ENCODE measurements at regions not wholly inside any gene's neighbourhood (a gene's known extent, or its start where the extent isn't known, plus 50 kb on each side); places are given as distances from the start of the nearest gene placed in this dataset.
"Not testable (repeated sequence)": the region's sequence is repeated elsewhere in the genome, so short reads cannot be mapped to it uniquely, and the experiment has no call there.

DNA sequence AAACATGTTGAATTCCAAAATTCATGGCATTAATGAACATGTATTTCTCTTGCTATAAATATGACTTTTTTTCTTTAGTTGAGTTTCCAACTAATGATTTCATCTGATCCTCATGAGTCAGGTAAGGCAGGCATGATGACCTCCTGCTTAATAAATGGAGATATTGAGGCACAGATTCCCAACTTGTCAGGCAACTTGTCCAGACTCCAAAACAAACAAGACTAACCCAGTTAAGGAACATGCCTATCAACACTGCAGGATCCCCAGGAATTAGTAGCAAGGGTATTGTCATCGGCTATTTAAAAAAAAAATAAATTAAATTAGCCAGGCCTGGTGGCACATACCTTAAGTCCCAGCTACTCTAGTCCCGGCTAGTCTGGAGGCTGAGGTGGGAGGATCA lies 121.3 kb upstream of the SALL4 start:
- Histone ChIP-seq H3K4me1 (ENCODE audit: control insufficient read depth, extremely low read depth, insufficient read depth, low read length) (no peaks in the 10 kb centered on the region), H3K9me1 (ENCODE audit: control insufficient read depth, extremely low read depth, insufficient read depth, low read length) (no peaks in the 10 kb centered on the region), H3K4me3 (ENCODE audit: control insufficient read depth in 2 of 3, extremely low read depth in 1 of 3, insufficient read depth in 2 of 3, low read depth in 1 of 3, low read length in 3 of 3) (no peak overlapping the region), H3K4me2 (ENCODE audit: control insufficient read depth, extremely low read depth, insufficient read depth, low read depth, low read length) (no peak overlapping the region), H3K9ac (ENCODE audit: control insufficient read depth, extremely low read depth, insufficient read depth, low read length) (no peak overlapping the region), H3K27me3 (ENCODE audit: control insufficient read depth, extremely low read depth, insufficient read depth, low read length) (no peaks in the 10 kb centered on the region), H3K9me3 (ENCODE audit: control insufficient read depth, low read depth, low read length) (no peaks in the 10 kb centered on the region), H2AFZ (ENCODE audit: control insufficient read depth, low read length) (no peak overlapping the region), H3K36me3 (ENCODE audit: control insufficient read depth in 2 of 2, extremely low read depth in 1 of 2, insufficient read depth in 2 of 2, low read length in 2 of 2) (no peaks in the 10 kb centered on the region), H3K27ac (ENCODE audit: control insufficient read depth, insufficient read depth, low read length) (no peak overlapping the region), H3K79me2 (ENCODE audit: control insufficient read depth, insufficient read depth, low read length) (no peaks in the 10 kb centered on the region), H4K20me1 (ENCODE audit: control insufficient read depth, extremely low read depth, insufficient read depth, low read length) (no peaks in the 10 kb centered on the region)
- dilution Hi-C loops (cut with MboI; ENCODE audit: extremely low pct_ligation_motif_present, low sequenced_read_pairs), result no loop called here
- FAIRE-seq (no peak), DNase-seq (ENCODE audit: low read depth, low spot score) (no peak)
- TF ChIP-seq, protein P1, sequence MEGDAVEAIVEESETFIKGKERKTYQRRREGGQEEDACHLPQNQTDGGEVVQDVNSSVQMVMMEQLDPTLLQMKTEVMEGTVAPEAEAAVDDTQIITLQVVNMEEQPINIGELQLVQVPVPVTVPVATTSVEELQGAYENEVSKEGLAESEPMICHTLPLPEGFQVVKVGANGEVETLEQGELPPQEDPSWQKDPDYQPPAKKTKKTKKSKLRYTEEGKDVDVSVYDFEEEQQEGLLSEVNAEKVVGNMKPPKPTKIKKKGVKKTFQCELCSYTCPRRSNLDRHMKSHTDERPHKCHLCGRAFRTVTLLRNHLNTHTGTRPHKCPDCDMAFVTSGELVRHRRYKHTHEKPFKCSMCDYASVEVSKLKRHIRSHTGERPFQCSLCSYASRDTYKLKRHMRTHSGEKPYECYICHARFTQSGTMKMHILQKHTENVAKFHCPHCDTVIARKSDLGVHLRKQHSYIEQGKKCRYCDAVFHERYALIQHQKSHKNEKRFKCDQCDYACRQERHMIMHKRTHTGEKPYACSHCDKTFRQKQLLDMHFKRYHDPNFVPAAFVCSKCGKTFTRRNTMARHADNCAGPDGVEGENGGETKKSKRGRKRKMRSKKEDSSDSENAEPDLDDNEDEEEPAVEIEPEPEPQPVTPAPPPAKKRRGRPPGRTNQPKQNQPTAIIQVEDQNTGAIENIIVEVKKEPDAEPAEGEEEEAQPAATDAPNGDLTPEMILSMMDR (optimal IDR thresholded peaks at IDR 0.05 in 1 of 3, IDR thresholded peaks at IDR 0.05 in 1 of 3, conservative IDR thresholded peaks at IDR 0.05 in 1 of 3; ENCODE audit: extremely low read depth in 1 of 3, insufficient read depth in 2 of 3, low read length in 3 of 3), result no peak
- TF ChIP-seq EZH2 (IDR thresholded peaks at IDR 0.05; ENCODE audit: low read length), result no peak

- H3K4me2 ChIP-seq (ENCODE audit: control insufficient read depth, extremely low read depth, insufficient read depth, low read depth, low read length); H3K4me3 ChIP-seq (ENCODE audit: control insufficient read depth in 2 of 3, extremely low read depth in 1 of 3, insufficient read depth in 2 of 3, low read depth in 1 of 3, low read length in 3 of 3); H3K9me3 ChIP-seq (ENCODE audit: control insufficient read depth, low read depth, low read length); FAIRE-seq; H3K9me1 ChIP-seq (ENCODE audit: control insufficient read depth, extremely low read depth, insufficient read depth, low read length); H3K79me2 ChIP-seq (ENCODE audit: control insufficient read depth, insufficient read depth, low read length); H3K27me3 ChIP-seq (ENCODE audit: control insufficient read depth, extremely low read depth, insufficient read depth, low read length); dilution Hi-C loops (cut with MboI; ENCODE audit: extremely low pct_ligation_motif_present, low sequenced_read_pairs); H3K27ac ChIP-seq (ENCODE audit: control insufficient read depth, insufficient read depth, low read length); H4K20me1 ChIP-seq (ENCODE audit: control insufficient read depth, extremely low read depth, insufficient read depth, low read length); H3K4me1 ChIP-seq (ENCODE audit: control insufficient read depth, extremely low read depth, insufficient read depth, low read length); H3K36me3 ChIP-seq (ENCODE audit: control insufficient read depth in 2 of 2, extremely low read depth in 1 of 2, insufficient read depth in 2 of 2, low read length in 2 of 2); H3K9ac ChIP-seq (ENCODE audit: control insufficient read depth, extremely low read depth, insufficient read depth, low read length); H2AFZ ChIP-seq (ENCODE audit: control insufficient read depth, low read length); DNase-seq (ENCODE audit: low read depth, low spot score): not testable (repeated sequence)
Measured at GRCh38 chr20:51922812-51923211, 120.5 kb upstream of the SALL4 start.

GRCh38 chr20:51918561-51918960 lies 116.2 kb upstream of the SALL4 start:
- H3K9me3 ChIP-seq (ENCODE audit: control insufficient read depth, low read depth, low read length), result no peaks in the 10 kb centered on the region
- DNase-seq (ENCODE audit: low read depth, low spot score), result no peak
- H3K9ac ChIP-seq (ENCODE audit: control insufficient read depth, extremely low read depth, insufficient read depth, low read length), result no peak overlapping the region
- FAIRE-seq, result no peak
- H3K79me2 ChIP-seq (ENCODE audit: control insufficient read depth, insufficient read depth, low read length), result no peaks in the 10 kb centered on the region
- no peak overlapping the region for H3K4me2 ChIP-seq (ENCODE audit: control insufficient read depth, extremely low read depth, insufficient read depth, low read depth, low read length)
- dilution Hi-C loops (cut with MboI; ENCODE audit: extremely low pct_ligation_motif_present, low sequenced_read_pairs), result no loop called here
- no peaks in the 10 kb centered on the region for H3K36me3 ChIP-seq (ENCODE audit: control insufficient read depth in 2 of 2, extremely low read depth in 1 of 2, insufficient read depth in 2 of 2, low read length in 2 of 2)
- no peaks in the 10 kb centered on the region for H3K27me3 ChIP-seq (ENCODE audit: control insufficient read depth, extremely low read depth, insufficient read depth, low read length)
- H3K4me3 ChIP-seq (ENCODE audit: control insufficient read depth in 2 of 3, extremely low read depth in 1 of 3, insufficient read depth in 2 of 3, low read depth in 1 of 3, low read length in 3 of 3), result no peak overlapping the region
- peaks cover 4% of the 10 kb centered on the region for H3K4me1 ChIP-seq (ENCODE audit: control insufficient read depth, extremely low read depth, insufficient read depth, low read length)
- no peaks in the 10 kb centered on the region for H3K9me1 ChIP-seq (ENCODE audit: control insufficient read depth, extremely low read depth, insufficient read depth, low read length)
- H3K27ac ChIP-seq (ENCODE audit: control insufficient read depth, insufficient read depth, low read length), result no peak overlapping the region
- no peaks in the 10 kb centered on the region for H4K20me1 ChIP-seq (ENCODE audit: control insufficient read depth, extremely low read depth, insufficient read depth, low read length)
- TF ChIP-seq, protein P1 (optimal IDR thresholded peaks at IDR 0.05 in 1 of 3, IDR thresholded peaks at IDR 0.05 in 1 of 3, conservative IDR thresholded peaks at IDR 0.05 in 1 of 3; ENCODE audit: extremely low read depth in 1 of 3, insufficient read depth in 2 of 3, low read length in 3 of 3), result no peak
- TF ChIP-seq EZH2 (IDR thresholded peaks at IDR 0.05; ENCODE audit: low read length), result no peak
- no peak overlapping the region for H2AFZ ChIP-seq (ENCODE audit: control insufficient read depth, low read length)
